Nephron progenitor cell (in vitro differentiated cells): ENCODE measurements at regions not wholly inside any gene's neighbourhood (a gene's known extent, or its start where the extent isn't known, plus 50 kb on each side); places are given as distances from the start of the nearest gene placed in this dataset.

Source experiments
- DNase-seq: peaks from one replicate; pipeline ENCODE4 v3.0.0; 2021
- H3K27ac Mint-ChIP-seq: 2 replicates; pipeline ENCODE4 v1.8.0; 2021; ENCODE audit warnings: mild to moderate bottlenecking, moderate library complexity, mixed read lengths
- H3K27me3 Mint-ChIP-seq: 2 replicates; pipeline ENCODE4 v1.8.0; 2021; ENCODE audit warnings: mild to moderate bottlenecking, low read depth, mixed read lengths; ENCODE audit not compliant: poor library complexity
- H3K36me3 Mint-ChIP-seq: 2 replicates; pipeline ENCODE4 v1.8.0; 2021; ENCODE audit warnings: low read depth, mixed read lengths
- H3K4me1 Mint-ChIP-seq: 2 replicates; pipeline ENCODE4 v1.8.0; 2021; ENCODE audit warnings: mixed read lengths
- H3K4me3 Mint-ChIP-seq: 2 replicates; pipeline ENCODE4 v1.8.0; 2021; ENCODE audit warnings: mild to moderate bottlenecking, moderate library complexity, mixed read lengths
- H3K9me3 Mint-ChIP-seq: 2 replicates; pipeline ENCODE4 v1.8.0; 2021; ENCODE audit warnings: mild to moderate bottlenecking, moderate library complexity, mixed read lengths
- TF ChIP-seq, protein P1 (sequence below): fragments of 200-600 bp; sonication (generic); IDR thresholded peaks from 2 replicates; pipeline ENCODE4 v1.5.0; 2021; ENCODE audit warnings: antibody characterized with exemption

DNA sequence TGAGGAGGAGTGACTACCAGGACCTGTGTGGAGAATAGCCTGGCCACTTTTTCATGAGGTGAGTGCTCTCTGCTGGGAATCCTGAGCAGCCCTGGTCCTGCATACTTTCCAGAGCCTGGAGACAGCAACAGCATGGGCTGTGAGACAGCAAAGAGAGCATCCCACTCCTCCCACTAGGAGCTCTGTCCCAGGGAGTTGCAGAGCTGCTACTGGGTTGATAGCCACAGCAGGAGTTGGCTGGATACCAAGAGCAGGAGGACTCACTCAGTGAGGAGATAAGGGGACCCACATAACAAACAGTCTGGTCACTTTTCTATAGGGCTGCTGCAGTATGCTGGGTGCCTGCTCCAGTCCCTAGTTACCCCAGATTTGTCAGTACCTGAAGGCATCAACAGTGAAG is 439.3 kb upstream of the CDH8 start:
- TF ChIP-seq, protein P1, sequence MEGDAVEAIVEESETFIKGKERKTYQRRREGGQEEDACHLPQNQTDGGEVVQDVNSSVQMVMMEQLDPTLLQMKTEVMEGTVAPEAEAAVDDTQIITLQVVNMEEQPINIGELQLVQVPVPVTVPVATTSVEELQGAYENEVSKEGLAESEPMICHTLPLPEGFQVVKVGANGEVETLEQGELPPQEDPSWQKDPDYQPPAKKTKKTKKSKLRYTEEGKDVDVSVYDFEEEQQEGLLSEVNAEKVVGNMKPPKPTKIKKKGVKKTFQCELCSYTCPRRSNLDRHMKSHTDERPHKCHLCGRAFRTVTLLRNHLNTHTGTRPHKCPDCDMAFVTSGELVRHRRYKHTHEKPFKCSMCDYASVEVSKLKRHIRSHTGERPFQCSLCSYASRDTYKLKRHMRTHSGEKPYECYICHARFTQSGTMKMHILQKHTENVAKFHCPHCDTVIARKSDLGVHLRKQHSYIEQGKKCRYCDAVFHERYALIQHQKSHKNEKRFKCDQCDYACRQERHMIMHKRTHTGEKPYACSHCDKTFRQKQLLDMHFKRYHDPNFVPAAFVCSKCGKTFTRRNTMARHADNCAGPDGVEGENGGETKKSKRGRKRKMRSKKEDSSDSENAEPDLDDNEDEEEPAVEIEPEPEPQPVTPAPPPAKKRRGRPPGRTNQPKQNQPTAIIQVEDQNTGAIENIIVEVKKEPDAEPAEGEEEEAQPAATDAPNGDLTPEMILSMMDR: no peak
- peaks cover 11% of the 10 kb centered on the region for H3K36me3 Mint-ChIP-seq
- no peak overlapping the region for H3K4me3 Mint-ChIP-seq
- peaks cover 25% of the 10 kb centered on the region for H3K9me3 Mint-ChIP-seq
- no peak overlapping the region for H3K27ac Mint-ChIP-seq
- DNase-seq: no peak
- no peaks in the 10 kb centered on the region for H3K27me3 Mint-ChIP-seq
- H3K4me1 Mint-ChIP-seq: no peaks in the 10 kb centered on the region

GRCh38 chr16:62462971-62463370 is 426.7 kb upstream of the CDH8 start:
- H3K4me1 Mint-ChIP-seq: no peaks in the 10 kb centered on the region
- no peaks in the 10 kb centered on the region for H3K36me3 Mint-ChIP-seq
- no peak overlapping the region for H3K27ac Mint-ChIP-seq
- peaks cover 20% of the 10 kb centered on the region for H3K9me3 Mint-ChIP-seq
- no peak overlapping the region for H3K4me3 Mint-ChIP-seq
- no peak for DNase-seq
- no peaks in the 10 kb centered on the region for H3K27me3 Mint-ChIP-seq
- TF ChIP-seq, protein P1: no peak

DNA sequence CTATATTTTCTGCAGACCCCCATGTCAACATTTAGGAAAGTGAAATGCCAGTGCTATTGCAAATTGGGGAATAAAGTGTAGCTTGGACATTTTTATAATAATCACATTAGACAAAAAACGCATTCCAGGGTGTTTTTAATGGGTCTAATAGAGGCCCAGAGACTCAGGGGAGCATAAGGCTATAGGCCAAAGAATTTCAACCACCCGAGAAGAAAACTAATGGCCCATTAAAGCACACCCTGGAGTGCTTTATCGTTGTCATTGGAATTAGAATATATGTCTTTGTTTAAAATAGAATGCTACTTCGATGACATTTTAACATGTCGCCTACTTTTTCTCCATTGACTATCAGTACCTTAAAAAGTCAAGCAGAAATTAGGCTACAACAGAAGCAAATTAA is 414.1 kb upstream of the CDH8 start:
- Mint-ChIP-seq H3K4me3 (no peak overlapping the region), H3K27me3 (no peaks in the 10 kb centered on the region), H3K36me3 (peaks cover 5% of the 10 kb centered on the region), H3K9me3 (peaks cover 10% of the 10 kb centered on the region), H3K27ac (no peak overlapping the region), H3K4me1 (peaks cover 26% of the 10 kb centered on the region)
- TF ChIP-seq, protein P1: no peak
- no peak for DNase-seq

GRCh38 chr16:62445909-62446308 is 409.7 kb upstream of the CDH8 start:
- Mint-ChIP-seq H3K36me3 (peaks cover 22% of the 10 kb centered on the region), H3K4me1 (peaks cover 32% of the 10 kb centered on the region), H3K4me3 (no peak overlapping the region), H3K27me3 (no peaks in the 10 kb centered on the region), H3K9me3 (peaks cover 44% of the 10 kb centered on the region), H3K27ac (no peak overlapping the region)
- no peak for DNase-seq
- TF ChIP-seq, protein P1: no peak

GRCh38 chr16:62424206-62424605 is 388.0 kb upstream of the CDH8 start:
- no peaks in the 10 kb centered on the region for H3K4me1 Mint-ChIP-seq
- no peak overlapping the region for H3K4me3 Mint-ChIP-seq
- H3K9me3 Mint-ChIP-seq: no peaks in the 10 kb centered on the region
- no peaks in the 10 kb centered on the region for H3K36me3 Mint-ChIP-seq
- TF ChIP-seq, protein P1: no peak
- H3K27ac Mint-ChIP-seq: no peak overlapping the region
- DNase-seq: no peak
- no peaks in the 10 kb centered on the region for H3K27me3 Mint-ChIP-seq

DNA sequence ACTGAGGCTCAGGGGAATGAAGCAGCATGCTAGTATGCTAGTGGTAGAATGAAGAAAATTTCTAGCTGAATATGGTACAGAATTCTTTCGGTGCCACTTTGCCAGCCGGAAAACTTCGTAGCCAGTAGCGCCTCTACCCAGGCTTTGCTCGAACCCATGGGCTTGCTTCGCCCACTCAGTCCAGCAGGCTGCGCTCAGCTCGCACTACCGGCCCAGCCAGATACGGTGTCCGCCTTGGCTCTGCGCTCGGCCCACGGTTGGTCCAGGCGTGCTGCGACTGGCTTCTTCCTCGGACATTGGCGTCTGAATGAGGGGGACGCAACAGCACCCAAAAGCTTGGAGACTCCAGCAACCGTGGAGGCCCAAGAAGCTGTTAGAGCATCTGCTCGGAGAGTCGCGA is 372.5 kb upstream of the CDH8 start:
- Mint-ChIP-seq H3K27me3 (no peaks in the 10 kb centered on the region), H3K9me3 (no peaks in the 10 kb centered on the region), H3K4me1 (no peaks in the 10 kb centered on the region), H3K27ac (no peak overlapping the region), H3K4me3 (no peak overlapping the region), H3K36me3 (no peaks in the 10 kb centered on the region)
- DNase-seq: peak; percentile 13
- TF ChIP-seq, protein P1: peak; percentile 7
